Neural cell (in vitro differentiated cells): ENCODE measurements at regions not wholly inside any gene's neighbourhood (a gene's known extent, or its start where the extent isn't known, plus 50 kb on each side); places are given as distances from the start of the nearest gene placed in this dataset.

Source experiments
- H2AFZ ChIP-seq: fragments of 200-600, 300-800 bp; sonication (generic), shearing (Covaris generic); 2 replicates; pipeline ENCODE4 v1.6.0; 2014; ENCODE audit warnings: low read depth, mild to moderate bottlenecking, antibody characterized with exemption, low read length, moderate library complexity
- H3F3A ChIP-seq: fragments of 200-600 bp; shearing (Covaris generic); 2 replicates; pipeline ENCODE4 v1.6.1; 2016; ENCODE audit warnings: mild to moderate bottlenecking, moderate library complexity, mixed read lengths, antibody characterized with exemption, low read length; ENCODE audit not compliant: insufficient read depth, poor library complexity, severe bottlenecking
- H3K27ac ChIP-seq: fragments of 200-600, 300-800 bp; sonication (generic), shearing (Covaris generic); 2 replicates; pipeline ENCODE4 v1.5.1; 2014; ENCODE audit warnings: mild to moderate bottlenecking, low read length, moderate library complexity
- H3K27me3 ChIP-seq: fragments of 300-800, 200-600 bp; sonication (generic), shearing (Covaris generic); 2 replicates; pipeline ENCODE4 v1.6.0; 2014; ENCODE audit warnings: mild to moderate bottlenecking, low read depth, low read length, moderate library complexity; ENCODE audit not compliant: insufficient read depth
- H3K36me3 ChIP-seq: fragments of 300-800, 200-600 bp; sonication (generic), shearing (Covaris generic); 2 replicates; pipeline ENCODE4 v1.5.1; 2014; ENCODE audit warnings: mild to moderate bottlenecking, antibody characterized with exemption, low read length, moderate library complexity; ENCODE audit not compliant: insufficient read depth
- H3K4me2 ChIP-seq: fragments of 300-800, 200-600 bp; sonication (generic), shearing (Covaris generic); 2 replicates; pipeline ENCODE4 v1.6.0; 2014; ENCODE audit warnings: mild to moderate bottlenecking, low read length
- H3K4me3 ChIP-seq: fragments of 300-800, 200-600 bp; sonication (generic), shearing (Covaris generic); 2 replicates; pipeline ENCODE4 v1.5.1; 2014; ENCODE audit warnings: mild to moderate bottlenecking, low read length, moderate library complexity
- H3K79me2 ChIP-seq: fragments of 200-600 bp; shearing (Covaris generic); replicated peaks from 2 replicates; pipeline ENCODE4 v1.6.0; 2014; ENCODE audit warnings: mild to moderate bottlenecking, low read length, moderate library complexity; ENCODE audit not compliant: insufficient read depth
- H3K9ac ChIP-seq: fragments of 300-800, 200-600 bp; sonication (generic), shearing (Covaris generic); 2 replicates; pipeline ENCODE4 v1.6.1; 2016; ENCODE audit warnings: mild to moderate bottlenecking, low read length, mixed read lengths
- H3K9me2 ChIP-seq: fragments of 200-600 bp; shearing (Covaris generic); 2 replicates; pipeline ENCODE4 v1.6.1; 2016; ENCODE audit warnings: mild to moderate bottlenecking, low read length, mixed read lengths; ENCODE audit not compliant: insufficient read depth
- H3K9me3 ChIP-seq: fragments of 200-600, 300-800 bp; sonication (generic), shearing (Covaris generic); 2 replicates; pipeline ENCODE4 v1.6.1; 2016; ENCODE audit warnings: mild to moderate bottlenecking, mixed run types, low read length, moderate library complexity, mixed read lengths
- H4K20me1 ChIP-seq: fragments of 200-600 bp; shearing (Covaris generic); 2 replicates; pipeline ENCODE4 v1.6.1; 2016; ENCODE audit warnings: mild to moderate bottlenecking, mixed run types; ENCODE audit not compliant: insufficient read depth
- CTCF ChIP-seq: fragments of 450-650 bp; IDR thresholded peaks from 2 replicates; pipeline ENCODE4 v1.5.1; 2014; ENCODE audit warnings: antibody characterized with exemption, mild to moderate bottlenecking, moderate library complexity; ENCODE audit not compliant: poor library complexity, severe bottlenecking
- EP300 ChIP-seq: fragments of 450-650 bp; conservative IDR thresholded peaks from 2 replicates; pipeline ENCODE4 v1.6.1; 2014; ENCODE audit warnings: antibody characterized with exemption, mild to moderate bottlenecking, moderate library complexity; ENCODE audit not compliant: poor library complexity, severe bottlenecking
- EZH2 ChIP-seq: fragments of 200-600, 300-800 bp; shearing (Covaris generic), sonication (generic); IDR thresholded peaks from 2 replicates; pipeline ENCODE4 v1.6.1; 2014; ENCODE audit warnings: antibody characterized with exemption, low read length, borderline replicate concordance, mild to moderate bottlenecking; ENCODE audit not compliant: insufficient read depth, poor library complexity, severe bottlenecking
- MXI1 ChIP-seq: fragments of 450-650 bp; conservative IDR thresholded peaks from 2 replicates; pipeline ENCODE4 v1.6.1; 2014; ENCODE audit warnings: antibody characterized with exemption, mild to moderate bottlenecking; ENCODE audit not compliant: poor library complexity, severe bottlenecking
- POLR2AphosphoS5 ChIP-seq: IDR thresholded peaks from 2 replicates; pipeline ENCODE4 v1.6.1; 2012
- RAD21 ChIP-seq: fragments of 450-650 bp; conservative IDR thresholded peaks from 2 replicates; pipeline ENCODE4 v1.6.1; 2014; ENCODE audit warnings: antibody characterized with exemption, mild to moderate bottlenecking, moderate library complexity
- REST ChIP-seq: IDR thresholded peaks from 2 replicates; pipeline ENCODE4 v1.6.1; 2012; ENCODE audit warnings: borderline replicate concordance
- SMC3 ChIP-seq: fragments of 450-650 bp; conservative IDR thresholded peaks from 2 replicates; pipeline ENCODE4 v1.6.1; 2014; ENCODE audit warnings: antibody characterized with exemption, mild to moderate bottlenecking, moderate library complexity; ENCODE audit not compliant: poor library complexity
- TAF1 ChIP-seq: IDR thresholded peaks from 2 replicates; pipeline ENCODE4 v1.6.1; 2012; ENCODE audit warnings: low read depth

- Histone ChIP-seq H3K4me3 (no peak overlapping the region), H2AFZ (no peak overlapping the region), H4K20me1 (no peaks in the 10 kb centered on the region), H3K79me2 (no peaks in the 10 kb centered on the region), H3K9me2 (no peaks in the 10 kb centered on the region), H3K9ac (no peak overlapping the region), H3K27me3 (no peaks in the 10 kb centered on the region), H3K36me3 (no peaks in the 10 kb centered on the region), H3K4me2 (no peak overlapping the region), H3K27ac (no peak overlapping the region), H3F3A (no peaks in the 10 kb centered on the region), H3K9me3 (no peaks in the 10 kb centered on the region)
- TF ChIP-seq TAF1 (no peak), MXI1 (no peak), EZH2 (no peak), RAD21 (no peak), SMC3 (no peak), POLR2AphosphoS5 (no peak), CTCF (no peak), REST (no peak), EP300 (no peak)
These were observed 466.8 kb upstream of the MEX3C start for GRCh38 chr18:51664236-51664635.

- Histone ChIP-seq H3K9ac (peak overlapping the region; percentile 36), H4K20me1 (no peaks in the 10 kb centered on the region), H3K36me3 (no peaks in the 10 kb centered on the region), H3K9me2 (no peaks in the 10 kb centered on the region), H3K9me3 (no peaks in the 10 kb centered on the region), H3K79me2 (no peaks in the 10 kb centered on the region), H3K27ac (peak overlapping the region; percentile 46), H3K4me3 (no peak overlapping the region), H3K4me2 (no peak overlapping the region), H2AFZ (peak overlapping the region; percentile 28), H3K27me3 (no peaks in the 10 kb centered on the region), H3F3A (no peaks in the 10 kb centered on the region)
- TF ChIP-seq EZH2 (no peak), REST (no peak), POLR2AphosphoS5 (no peak), SMC3 (peak; percentile 24), TAF1 (no peak), MXI1 (no peak), RAD21 (no peak)
These were observed 469.3 kb upstream of the MEX3C start for GRCh38 chr18:51666763-51667191.
